GM12878 (cell line): ENCODE measurements at regions not wholly inside any gene's neighbourhood (a gene's known extent, or its start where the extent isn't known, plus 50 kb on each side); places are given as distances from the start of the nearest gene placed in this dataset.

Experiments used
- ATAC-seq: fragments of 200-7000 bp; cut with Tn5 transposase; 3 replicates; pipeline ENCODE4 v1.9.1; 2020; ENCODE audit warnings: mild to moderate bottlenecking, moderate library complexity
- BruUV-seq: library from RNA; stranded (reverse); fragments of 400-500 nt; replicated peaks from 2 replicates; lab custom pipeline; 2021; lab: Mats Ljungman, UMichigan
- CTCF ChIA-PET: fragments of 300-600 bp; sonication (Branson Sonifier 250); formaldehyde crosslinking; extraction: SDS; loops from one replicate; lab custom pipeline; 2021; ENCODE audit warnings: inconsistent platforms; lab: Yijun Ruan, JAX
- POLR2A ChIA-PET: fragments of 350-600 bp; formaldehyde crosslinking; extraction: SDS; loops from one replicate; lab custom pipeline; 2021; ENCODE audit warnings: inconsistent platforms; lab: Charles Lee
- RAD21 ChIA-PET: fragments of 300-600 bp; sonication (Branson Sonifier 250); formaldehyde crosslinking; loops from one replicate; lab custom pipeline; 2023; ENCODE audit warnings: antibody characterized with exemption; ENCODE audit not compliant: unreplicated experiment; lab: Charles Lee
- SMC1A ChIA-PET: fragments of 300-600 bp; sonication (Branson Sonifier 250); formaldehyde crosslinking; loops from one replicate; lab custom pipeline; 2023; ENCODE audit not compliant: unreplicated experiment, uncharacterized antibody; lab: Charles Lee
- DNase-seq: peaks from one replicate; pipeline ENCODE4 v3.0.0-alpha.2; 2011; ENCODE audit warnings: low read depth, low spot score
- FAIRE-seq: peaks from 3 replicates; lab custom pipeline; 2011; peaks lifted over from hg19 to GRCh38; lab: Jason Lieb, UNC
- H2AFZ ChIP-seq: 2 replicates; pipeline ENCODE4 v1.6.0; 2011; ENCODE audit warnings: low read depth, low read length, control low read depth; ENCODE audit not compliant: control insufficient read depth
- H3K27ac ChIP-seq: 2 replicates; pipeline ENCODE4 v1.5.1; 2011; ENCODE audit warnings: control low read depth; ENCODE audit not compliant: control insufficient read depth, insufficient read depth
- H3K27me3 ChIP-seq, 2 experiments: replicated peaks in 1 of 2; 2 replicates each; pipeline versions ENCODE4 v1.6.0 to v1.6.1; 2011; ENCODE audit warnings: low read length in 1 of 2; ENCODE audit not compliant: control insufficient read depth in 2 of 2, insufficient read depth in 2 of 2
- H3K36me3 ChIP-seq, 2 experiments: 2 replicates each; pipeline ENCODE4 v1.5.1; 2011; ENCODE audit warnings: low read length in 1 of 2; ENCODE audit not compliant: control insufficient read depth in 2 of 2, insufficient read depth in 2 of 2
- H3K4me1 ChIP-seq: 2 replicates; pipeline ENCODE4 v1.6.1; 2011; ENCODE audit warnings: mild to moderate bottlenecking, low read length, moderate library complexity, mixed read lengths; ENCODE audit not compliant: control insufficient read depth, insufficient read depth
- H3K4me2 ChIP-seq: 2 replicates; pipeline ENCODE4 v1.6.0; 2011; ENCODE audit warnings: control low read depth; ENCODE audit not compliant: control insufficient read depth, insufficient read depth
- H3K4me3 ChIP-seq: fragments of 200-600 bp; sonication (generic); 2 replicates; pipeline ENCODE4 v1.5.1; 2016
- H3K79me2 ChIP-seq: 2 replicates; pipeline ENCODE4 v1.6.0; 2011; ENCODE audit warnings: low read length; ENCODE audit not compliant: control insufficient read depth, insufficient read depth
- H3K9ac ChIP-seq: 2 replicates; pipeline ENCODE4 v1.8.0; 2011; ENCODE audit warnings: low read length, control low read depth, mixed read lengths; ENCODE audit not compliant: control insufficient read depth, insufficient read depth
- H3K9me3 ChIP-seq: replicated peaks from 3 replicates; pipeline ENCODE4 v1.5.1; 2011; ENCODE audit warnings: mild to moderate bottlenecking, low read length; ENCODE audit not compliant: control insufficient read depth, insufficient read depth
- H4K20me1 ChIP-seq: 2 replicates; pipeline ENCODE4 v1.6.0; 2011; ENCODE audit not compliant: control insufficient read depth, insufficient read depth
- BHLHE40 ChIP-seq, 2 experiments: fragments of 450-650 bp in 1 of 2; IDR thresholded peaks; 2 replicates each; pipeline ENCODE4 v1.6.1; 2011 to 2017; ENCODE audit warnings: low read depth in 2 of 2, borderline replicate concordance in 1 of 2, improper control_type of control experiment in 1 of 2, low read length in 1 of 2, mild to moderate bottlenecking in 1 of 2
- CBFB ChIP-seq: IDR thresholded peaks from 2 replicates; pipeline ENCODE4 v1.6.1; 2016; ENCODE audit warnings: antibody characterized with exemption, low read depth
- EED ChIP-seq: sonication (generic); IDR thresholded peaks from 2 replicates; pipeline ENCODE4 v1.6.1; 2016; ENCODE audit warnings: antibody characterized with exemption, low read depth
- HDAC2 ChIP-seq: fragments of 200-600 bp; sonication (generic); IDR thresholded peaks from 2 replicates; pipeline ENCODE4 v1.6.1; 2017
- JUNB ChIP-seq: IDR thresholded peaks from 2 replicates; pipeline ENCODE4 v1.6.1; 2016; ENCODE audit warnings: antibody characterized with exemption, mild to moderate bottlenecking
- KLF5 ChIP-seq: fragments of 450-650 bp; IDR thresholded peaks from 2 replicates; pipeline ENCODE4 v1.6.1; 2014; ENCODE audit warnings: mild to moderate bottlenecking; ENCODE audit not compliant: partially characterized antibody
- POU2F2 ChIP-seq: IDR thresholded peaks from 3 replicates; pipeline ENCODE4 v1.6.1; 2011; ENCODE audit warnings: low read depth, mild to moderate bottlenecking, low read length, borderline replicate concordance
- RBBP5 ChIP-seq: fragments of 200-600 bp; sonication (generic); conservative IDR thresholded peaks from 2 replicates; pipeline ENCODE4 v1.6.1; 2016
- YY1 ChIP-seq: IDR thresholded peaks from 2 replicates; pipeline ENCODE4 v1.6.1; 2011; ENCODE audit warnings: low read depth, mild to moderate bottlenecking, low read length
- WGBS: methylation state at CpG from one replicate; pipeline ENCODE4 v1.1.6; 2016; ENCODE audit warnings: low lambda C conversion rate; ENCODE audit not compliant: insufficient replicate concordance, insufficient coverage; ENCODE audit errors: missing lambda C conversion rate; 5-methylcytosine and 5-hydroxymethylcytosine counted together
- in situ Hi-C: fragments of 300-500 bp; cut with MboI; formaldehyde crosslinking; loops from 9 replicates; pipeline ENCODE4 v1.14.3; 2018; ENCODE audit warnings: mixed read lengths
- intact Hi-C: fragments of 100-400 bp; cut with micrococcal nuclease; formaldehyde crosslinking; loops from one replicate; pipeline ENCODE4 v1.14.2; 2022; ENCODE audit not compliant: unreplicated experiment
- TF ChIP-seq, protein P1 (sequence below), 3 experiments: IDR thresholded peaks in 2 of 3; conservative IDR thresholded peaks in 1 of 3; 2 replicates each; pipeline ENCODE4 v1.5.1; 2011; ENCODE audit warnings: low read depth in 3 of 3, low read length in 3 of 3, mild to moderate bottlenecking in 3 of 3, control low read depth in 2 of 3, moderate library complexity in 2 of 3, inconsistent platforms in 1 of 3, mixed read lengths in 1 of 3; ENCODE audit not compliant: control insufficient read depth in 2 of 3, insufficient read depth in 1 of 3; ENCODE audit errors: extremely low read depth in 1 of 3
- TF ChIP-seq, protein P2 (sequence below): IDR thresholded peaks from 2 replicates; pipeline ENCODE4 v1.6.1; 2012; ENCODE audit warnings: mild to moderate bottlenecking, low read depth, low read length

DNA sequence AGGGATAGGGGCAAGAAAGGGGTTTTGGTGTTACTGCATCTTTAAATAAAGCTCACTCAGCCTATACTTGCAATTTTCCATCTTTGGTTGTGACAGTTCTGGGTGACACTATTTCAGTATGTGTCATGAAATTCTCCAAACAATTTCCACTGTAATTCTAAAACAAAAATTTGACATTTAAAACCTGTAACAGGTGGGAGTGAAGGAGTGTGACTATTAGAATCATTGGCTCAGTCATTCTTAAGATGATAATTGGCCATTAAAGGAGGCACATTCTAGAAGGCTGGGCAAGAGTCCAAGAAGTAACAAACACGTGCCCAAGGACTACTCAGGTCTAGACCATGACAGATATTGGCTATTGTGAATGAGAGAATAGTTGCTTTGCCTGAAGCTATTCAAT lies 153.3 kb upstream of the ARG1 start:
- BruUV-seq: no TSS peak
- Histone ChIP-seq H2AFZ (no peak overlapping the region), H3K9me3 (no peaks in the 10 kb centered on the region), H3K79me2 (no peaks in the 10 kb centered on the region), H3K36me3 (no peaks in the 10 kb centered on the region), H3K27ac (no peak overlapping the region), H4K20me1 (no peaks in the 10 kb centered on the region), H3K4me1 (no peaks in the 10 kb centered on the region), H3K4me2 (no peak overlapping the region), H3K4me3 (no peak overlapping the region), H3K9ac (no peak overlapping the region), H3K27me3 (no peaks in the 10 kb centered on the region)
- 8% methylated on average over 1 of the region's 1 CpG for WGBS
- ChIA-PET RAD21 (no interaction called here), CTCF (no interaction called here), POLR2A (no interaction called here)
- DNase-seq (no peak), ATAC-seq (no peak), FAIRE-seq (no peak)
- no peak for TF ChIP-seq BHLHE40 (IDR thresholded peaks at IDR 0.05; ENCODE audit: borderline replicate concordance in 1 of 2, low read depth in 2 of 2, low read length in 1 of 2)
- TF ChIP-seq, all 136 proteins: peak for 0
- intact Hi-C loops: no loop called here
- SMC1A ChIA-PET: no interaction called here
- in situ Hi-C loops: no loop called here

GRCh38 chr6:131424016-131424415 lies 149.0 kb upstream of the ARG1 start:
- no peak overlapping the region for H3K4me2 ChIP-seq
- ATAC-seq: no peak
- ChIA-PET SMC1A (no interaction called here), POLR2A (no interaction called here), RAD21 (no interaction called here), CTCF (no interaction called here)
- DNase-seq: no peak
- H3K9ac ChIP-seq: no peak overlapping the region
- H2AFZ ChIP-seq: no peak overlapping the region
- H3K27ac ChIP-seq: no peak overlapping the region
- no peaks in the 10 kb centered on the region for H3K9me3 ChIP-seq
- H3K4me3 ChIP-seq: no peak overlapping the region
- no peak for FAIRE-seq
- H3K36me3 ChIP-seq: no peaks in the 10 kb centered on the region
- no peaks in the 10 kb centered on the region for H4K20me1 ChIP-seq
- BruUV-seq: no TSS peak
- H3K79me2 ChIP-seq: no peaks in the 10 kb centered on the region
- H3K4me1 ChIP-seq: no peaks in the 10 kb centered on the region
- in situ Hi-C loops (no loop called here), intact Hi-C loops (no loop called here)
- H3K27me3 ChIP-seq: no peaks in the 10 kb centered on the region
- TF ChIP-seq POU2F2 (no peak), YY1 (no peak), JUNB (no peak), RBBP5 (no peak), EED (no peak), KLF5 (no peak), HDAC2 (no peak), CBFB (no peak)
- TF ChIP-seq, protein P1, sequence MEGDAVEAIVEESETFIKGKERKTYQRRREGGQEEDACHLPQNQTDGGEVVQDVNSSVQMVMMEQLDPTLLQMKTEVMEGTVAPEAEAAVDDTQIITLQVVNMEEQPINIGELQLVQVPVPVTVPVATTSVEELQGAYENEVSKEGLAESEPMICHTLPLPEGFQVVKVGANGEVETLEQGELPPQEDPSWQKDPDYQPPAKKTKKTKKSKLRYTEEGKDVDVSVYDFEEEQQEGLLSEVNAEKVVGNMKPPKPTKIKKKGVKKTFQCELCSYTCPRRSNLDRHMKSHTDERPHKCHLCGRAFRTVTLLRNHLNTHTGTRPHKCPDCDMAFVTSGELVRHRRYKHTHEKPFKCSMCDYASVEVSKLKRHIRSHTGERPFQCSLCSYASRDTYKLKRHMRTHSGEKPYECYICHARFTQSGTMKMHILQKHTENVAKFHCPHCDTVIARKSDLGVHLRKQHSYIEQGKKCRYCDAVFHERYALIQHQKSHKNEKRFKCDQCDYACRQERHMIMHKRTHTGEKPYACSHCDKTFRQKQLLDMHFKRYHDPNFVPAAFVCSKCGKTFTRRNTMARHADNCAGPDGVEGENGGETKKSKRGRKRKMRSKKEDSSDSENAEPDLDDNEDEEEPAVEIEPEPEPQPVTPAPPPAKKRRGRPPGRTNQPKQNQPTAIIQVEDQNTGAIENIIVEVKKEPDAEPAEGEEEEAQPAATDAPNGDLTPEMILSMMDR (IDR thresholded peaks at IDR 0.05 in 2 of 3, conservative IDR thresholded peaks at IDR 0.05 in 1 of 3; ENCODE audit: control insufficient read depth in 2 of 3, extremely low read depth in 1 of 3, insufficient read depth in 1 of 3, low read depth in 3 of 3, low read length in 3 of 3): no peak
- TF ChIP-seq, protein P2, sequence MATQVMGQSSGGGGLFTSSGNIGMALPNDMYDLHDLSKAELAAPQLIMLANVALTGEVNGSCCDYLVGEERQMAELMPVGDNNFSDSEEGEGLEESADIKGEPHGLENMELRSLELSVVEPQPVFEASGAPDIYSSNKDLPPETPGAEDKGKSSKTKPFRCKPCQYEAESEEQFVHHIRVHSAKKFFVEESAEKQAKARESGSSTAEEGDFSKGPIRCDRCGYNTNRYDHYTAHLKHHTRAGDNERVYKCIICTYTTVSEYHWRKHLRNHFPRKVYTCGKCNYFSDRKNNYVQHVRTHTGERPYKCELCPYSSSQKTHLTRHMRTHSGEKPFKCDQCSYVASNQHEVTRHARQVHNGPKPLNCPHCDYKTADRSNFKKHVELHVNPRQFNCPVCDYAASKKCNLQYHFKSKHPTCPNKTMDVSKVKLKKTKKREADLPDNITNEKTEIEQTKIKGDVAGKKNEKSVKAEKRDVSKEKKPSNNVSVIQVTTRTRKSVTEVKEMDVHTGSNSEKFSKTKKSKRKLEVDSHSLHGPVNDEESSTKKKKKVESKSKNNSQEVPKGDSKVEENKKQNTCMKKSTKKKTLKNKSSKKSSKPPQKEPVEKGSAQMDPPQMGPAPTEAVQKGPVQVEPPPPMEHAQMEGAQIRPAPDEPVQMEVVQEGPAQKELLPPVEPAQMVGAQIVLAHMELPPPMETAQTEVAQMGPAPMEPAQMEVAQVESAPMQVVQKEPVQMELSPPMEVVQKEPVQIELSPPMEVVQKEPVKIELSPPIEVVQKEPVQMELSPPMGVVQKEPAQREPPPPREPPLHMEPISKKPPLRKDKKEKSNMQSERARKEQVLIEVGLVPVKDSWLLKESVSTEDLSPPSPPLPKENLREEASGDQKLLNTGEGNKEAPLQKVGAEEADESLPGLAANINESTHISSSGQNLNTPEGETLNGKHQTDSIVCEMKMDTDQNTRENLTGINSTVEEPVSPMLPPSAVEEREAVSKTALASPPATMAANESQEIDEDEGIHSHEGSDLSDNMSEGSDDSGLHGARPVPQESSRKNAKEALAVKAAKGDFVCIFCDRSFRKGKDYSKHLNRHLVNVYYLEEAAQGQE: no peak
